ENCODE measurements at regions not wholly inside any gene's neighbourhood (a gene's known extent, or its start where the extent isn't known, plus 50 kb on each side); places are given as distances from the start of the nearest gene placed in this dataset.

DNA sequence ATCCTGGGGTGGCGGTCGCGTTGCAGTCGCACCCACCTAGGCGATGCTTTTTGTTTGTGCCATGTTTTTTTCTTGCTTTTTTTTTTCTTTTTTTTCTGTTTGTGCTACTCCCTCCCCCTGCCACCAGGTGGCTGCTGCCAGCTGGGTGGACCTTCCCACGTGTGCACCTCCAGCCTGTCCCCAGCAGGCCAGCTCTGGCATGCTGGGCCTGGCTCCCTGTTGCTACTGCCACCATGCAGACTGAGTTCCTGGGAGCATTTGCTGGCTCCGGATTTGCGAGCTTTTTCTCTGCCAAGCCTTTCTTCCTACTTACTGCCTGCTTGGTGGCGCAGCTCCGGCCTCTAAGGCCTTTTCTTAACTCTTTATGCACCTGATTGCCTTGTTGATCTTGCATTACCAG, 161.2 kb upstream of the WDFY3 start:
- CTCF ChIA-PET (ENCODE audit: low intra/inter-chr PET ratio), result no interaction called here
- DNase-seq (ENCODE audit: extremely low read depth in 1 of 4, low spot score in 3 of 4) (peak; percentile 53 to 63 (median 59)), ATAC-seq (peak; percentile 97), FAIRE-seq (peak; percentile 76)
- H3K9me1 ChIP-seq (ENCODE audit: control insufficient read depth, insufficient read depth, low read length), result no peaks in the 10 kb centered on the region
- H3K4me3 ChIP-seq, result no peak overlapping the region
- no peak overlapping the region for H3K4me2 ChIP-seq (ENCODE audit: insufficient read depth, low read length)
- 0 out of 5 replicates have a peak, but pooled peaks cover 0 to 2% of the 10 kb centered on the region in 2 experiments for H3K4me1 ChIP-seq (replicated peaks in 1 of 2; ENCODE audit: control insufficient read depth in 2 of 2, insufficient read depth in 2 of 2, low read length in 2 of 2)
- no peaks in the 10 kb centered on the region for H3K9me3 ChIP-seq (replicated peaks; ENCODE audit: control insufficient read depth, insufficient read depth, low read depth, low read length)
- H3K27ac ChIP-seq (ENCODE audit: extremely low read depth, low read depth, low read length), result no peak overlapping the region
- no peaks in the 10 kb centered on the region for H4K20me1 ChIP-seq (replicated peaks; ENCODE audit: control insufficient read depth, insufficient read depth, low read length)
- H3K79me2 ChIP-seq (ENCODE audit: control insufficient read depth, insufficient read depth, low read length), result no peaks in the 10 kb centered on the region
- intact Hi-C loops (cut with micrococcal nuclease) (no loop called here), in situ Hi-C loops (cut with MboI) (loop anchor here (25.0 kb wide), 1 partner anchor 910 kb away; no protein-coding TSS in a partner anchor)
- H2AFZ ChIP-seq (ENCODE audit: low read depth, low read length), result peak overlapping the region; percentile 73
- no TSS peak for BruUV-seq (replicated peaks)
- H3K9ac ChIP-seq (ENCODE audit: insufficient read depth in 1 of 2, low read depth in 2 of 2, low read length in 2 of 2), result no peak overlapping the region
- WGBS (ENCODE audit: insufficient coverage, low coverage, missing lambda C conversion rate), result 13% methylated on average over 10 of the region's 10 CpGs
- POLR2A ChIA-PET, result no interaction called here
- H3K36me3 ChIP-seq (ENCODE audit: control insufficient read depth, insufficient read depth, low read length), result no peaks in the 10 kb centered on the region
- no peaks in the 10 kb centered on the region for H3K27me3 ChIP-seq (ENCODE audit: control insufficient read depth in 2 of 2, insufficient read depth in 2 of 2, low read length in 2 of 2)
- TF ChIP-seq TAL1 (IDR thresholded peaks at IDR 0.05), result no peak
- TF ChIP-seq MAFG (tag; conservative IDR thresholded peaks at IDR 0.05), result no peak
- TF ChIP-seq, protein P1, sequence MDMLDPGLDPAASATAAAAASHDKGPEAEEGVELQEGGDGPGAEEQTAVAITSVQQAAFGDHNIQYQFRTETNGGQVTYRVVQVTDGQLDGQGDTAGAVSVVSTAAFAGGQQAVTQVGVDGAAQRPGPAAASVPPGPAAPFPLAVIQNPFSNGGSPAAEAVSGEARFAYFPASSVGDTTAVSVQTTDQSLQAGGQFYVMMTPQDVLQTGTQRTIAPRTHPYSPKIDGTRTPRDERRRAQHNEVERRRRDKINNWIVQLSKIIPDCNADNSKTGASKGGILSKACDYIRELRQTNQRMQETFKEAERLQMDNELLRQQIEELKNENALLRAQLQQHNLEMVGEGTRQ (CRISPR knock-in tag; IDR thresholded peaks at IDR 0.05), result peak; percentile 80
- no peak for TF ChIP-seq SRSF3 (IDR thresholded peaks at IDR 0.05; ENCODE audit: insufficient read depth, low read length)
- no peak for TF ChIP-seq BRCA1 (IDR thresholded peaks at IDR 0.05)
- TF ChIP-seq BRCA1 (CRISPR knock-in tag; IDR thresholded peaks at IDR 0.05), result no peak
- TF ChIP-seq FUS (optimal IDR thresholded peaks at IDR 0.05; ENCODE audit: low read depth, low read length), result no peak
- no peak for TF ChIP-seq ZEB2 (IDR thresholded peaks at IDR 0.05)
- TF ChIP-seq FOXP1 (CRISPR knock-in tag; IDR thresholded peaks at IDR 0.05), result no peak
- TF ChIP-seq SMC3 (conservative IDR thresholded peaks at IDR 0.05; ENCODE audit: insufficient read depth, low read depth, low read length), result peak; percentile 61
- TF ChIP-seq, protein P2, sequence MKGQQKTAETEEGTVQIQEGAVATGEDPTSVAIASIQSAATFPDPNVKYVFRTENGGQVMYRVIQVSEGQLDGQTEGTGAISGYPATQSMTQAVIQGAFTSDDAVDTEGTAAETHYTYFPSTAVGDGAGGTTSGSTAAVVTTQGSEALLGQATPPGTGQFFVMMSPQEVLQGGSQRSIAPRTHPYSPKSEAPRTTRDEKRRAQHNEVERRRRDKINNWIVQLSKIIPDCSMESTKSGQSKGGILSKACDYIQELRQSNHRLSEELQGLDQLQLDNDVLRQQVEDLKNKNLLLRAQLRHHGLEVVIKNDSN (CRISPR knock-in tag; IDR thresholded peaks at IDR 0.05), result peak; percentile 61
- TF ChIP-seq, protein P3, sequence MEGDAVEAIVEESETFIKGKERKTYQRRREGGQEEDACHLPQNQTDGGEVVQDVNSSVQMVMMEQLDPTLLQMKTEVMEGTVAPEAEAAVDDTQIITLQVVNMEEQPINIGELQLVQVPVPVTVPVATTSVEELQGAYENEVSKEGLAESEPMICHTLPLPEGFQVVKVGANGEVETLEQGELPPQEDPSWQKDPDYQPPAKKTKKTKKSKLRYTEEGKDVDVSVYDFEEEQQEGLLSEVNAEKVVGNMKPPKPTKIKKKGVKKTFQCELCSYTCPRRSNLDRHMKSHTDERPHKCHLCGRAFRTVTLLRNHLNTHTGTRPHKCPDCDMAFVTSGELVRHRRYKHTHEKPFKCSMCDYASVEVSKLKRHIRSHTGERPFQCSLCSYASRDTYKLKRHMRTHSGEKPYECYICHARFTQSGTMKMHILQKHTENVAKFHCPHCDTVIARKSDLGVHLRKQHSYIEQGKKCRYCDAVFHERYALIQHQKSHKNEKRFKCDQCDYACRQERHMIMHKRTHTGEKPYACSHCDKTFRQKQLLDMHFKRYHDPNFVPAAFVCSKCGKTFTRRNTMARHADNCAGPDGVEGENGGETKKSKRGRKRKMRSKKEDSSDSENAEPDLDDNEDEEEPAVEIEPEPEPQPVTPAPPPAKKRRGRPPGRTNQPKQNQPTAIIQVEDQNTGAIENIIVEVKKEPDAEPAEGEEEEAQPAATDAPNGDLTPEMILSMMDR (IDR thresholded peaks at IDR 0.05 in 2 of 3, conservative IDR thresholded peaks at IDR 0.05 in 1 of 3; ENCODE audit: insufficient read depth in 2 of 3, low read depth in 1 of 3, low read length in 3 of 3), result peak; percentile 64 to 84 (median 74)
- TF ChIP-seq NFE2 (IDR thresholded peaks at IDR 0.05; ENCODE audit: low read depth), result no peak
- TF ChIP-seq SMARCE1 (IDR thresholded peaks at IDR 0.05), result no peak
- no peak for TF ChIP-seq POLR2AphosphoS2 (IDR thresholded peaks at IDR 0.05; ENCODE audit: low read length)
- TF ChIP-seq, protein P4, sequence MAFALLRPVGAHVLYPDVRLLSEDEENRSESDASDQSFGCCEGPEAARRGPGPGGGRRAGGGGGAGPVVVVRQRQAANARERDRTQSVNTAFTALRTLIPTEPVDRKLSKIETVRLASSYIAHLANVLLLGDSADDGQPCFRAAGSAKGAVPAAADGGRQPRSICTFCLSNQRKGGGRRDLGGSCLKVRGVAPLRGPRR (CRISPR knock-in tag; IDR thresholded peaks at IDR 0.05), result no peak
- TF ChIP-seq ZNF589 (CRISPR knock-in tag; IDR thresholded peaks at IDR 0.05; ENCODE audit: low read depth), result no peak
- peak; percentile 75 for TF ChIP-seq DACH1 (IDR thresholded peaks at IDR 0.05; ENCODE audit: partially characterized antibody)
- TF ChIP-seq ZNF134 (CRISPR knock-in tag; conservative IDR thresholded peaks at IDR 0.05), result no peak
- TF ChIP-seq, protein P5, sequence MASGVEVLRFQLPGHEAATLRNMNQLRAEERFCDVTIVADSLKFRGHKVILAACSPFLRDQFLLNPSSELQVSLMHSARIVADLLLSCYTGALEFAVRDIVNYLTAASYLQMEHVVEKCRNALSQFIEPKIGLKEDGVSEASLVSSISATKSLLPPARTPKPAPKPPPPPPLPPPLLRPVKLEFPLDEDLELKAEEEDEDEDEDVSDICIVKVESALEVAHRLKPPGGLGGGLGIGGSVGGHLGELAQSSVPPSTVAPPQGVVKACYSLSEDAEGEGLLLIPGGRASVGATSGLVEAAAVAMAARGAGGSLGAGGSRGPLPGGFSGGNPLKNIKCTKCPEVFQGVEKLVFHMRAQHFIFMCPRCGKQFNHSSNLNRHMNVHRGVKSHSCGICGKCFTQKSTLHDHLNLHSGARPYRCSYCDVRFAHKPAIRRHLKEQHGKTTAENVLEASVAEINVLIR (CRISPR knock-in tag; IDR thresholded peaks at IDR 0.05), result no peak
- TF ChIP-seq, protein P6, sequence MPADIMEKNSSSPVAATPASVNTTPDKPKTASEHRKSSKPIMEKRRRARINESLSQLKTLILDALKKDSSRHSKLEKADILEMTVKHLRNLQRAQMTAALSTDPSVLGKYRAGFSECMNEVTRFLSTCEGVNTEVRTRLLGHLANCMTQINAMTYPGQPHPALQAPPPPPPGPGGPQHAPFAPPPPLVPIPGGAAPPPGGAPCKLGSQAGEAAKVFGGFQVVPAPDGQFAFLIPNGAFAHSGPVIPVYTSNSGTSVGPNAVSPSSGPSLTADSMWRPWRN (IDR thresholded peaks at IDR 0.05; ENCODE audit: low read depth), result no peak

Data from K562 (cell line).